KMS-11 (cell line): ENCODE measurements at regions not wholly inside any gene's neighbourhood (a gene's known extent, or its start where the extent isn't known, plus 50 kb on each side); places are given as distances from the start of the nearest gene placed in this dataset.

Experiments
- H2AFZ ChIP-seq: fragments of 200-600 bp; sonication (generic); 2 replicates; pipeline ENCODE4 v1.6.1; 2016; ENCODE audit warnings: antibody characterized with exemption, mixed run types, low read depth
- H3K27ac ChIP-seq: fragments of 200-600 bp; sonication (generic); 2 replicates; pipeline ENCODE4 v1.6.1; 2016; ENCODE audit warnings: mild to moderate bottlenecking, mixed run types
- H3K27me3 ChIP-seq: fragments of 200-600 bp; sonication (generic); 2 replicates; pipeline ENCODE4 v1.6.1; 2017; ENCODE audit warnings: mild to moderate bottlenecking, low read depth, mixed run types, moderate library complexity; ENCODE audit not compliant: insufficient read depth
- H3K36me3 ChIP-seq: fragments of 200-600 bp; sonication (generic); 2 replicates; pipeline ENCODE4 v1.6.1; 2017; ENCODE audit warnings: mild to moderate bottlenecking, mixed run types; ENCODE audit not compliant: insufficient read depth
- H3K4me1 ChIP-seq: fragments of 200-600 bp; sonication (generic); 2 replicates; pipeline ENCODE4 v1.6.1; 2016; ENCODE audit warnings: mild to moderate bottlenecking, low read depth, mixed run types; ENCODE audit not compliant: poor library complexity, severe bottlenecking
- H3K4me2 ChIP-seq: fragments of 200-600 bp; sonication (generic); 2 replicates; pipeline ENCODE4 v1.7.0; 2016; ENCODE audit warnings: mild to moderate bottlenecking, mixed run types
- H3K4me3 ChIP-seq: fragments of 200-600 bp; sonication (generic); IDR thresholded peaks from 2 replicates; pipeline ENCODE4 v1.6.1; 2017; ENCODE audit warnings: low read depth, low read length, mixed read lengths; ENCODE audit not compliant: insufficient read depth
- H3K79me2 ChIP-seq: fragments of 200-600 bp; sonication (generic); 2 replicates; pipeline ENCODE4 v1.6.1; 2016; ENCODE audit warnings: low read depth, mixed run types; ENCODE audit not compliant: insufficient read depth
- H3K9ac ChIP-seq: fragments of 200-600 bp; sonication (generic); 2 replicates; pipeline ENCODE4 v1.6.1; 2016; ENCODE audit warnings: mild to moderate bottlenecking, mixed run types
- H4K20me1 ChIP-seq: fragments of 200-600 bp; sonication (generic); 2 replicates; pipeline ENCODE4 v1.6.1; 2016; ENCODE audit warnings: mild to moderate bottlenecking, mixed run types; ENCODE audit not compliant: insufficient read depth
- TF ChIP-seq, protein P1 (sequence below): fragments of 200-600 bp; sonication (generic); conservative IDR thresholded peaks from 2 replicates; pipeline ENCODE4 v1.6.1; 2017; ENCODE audit warnings: low read depth, mild to moderate bottlenecking, antibody characterized with exemption, low read length, moderate library complexity, mixed read lengths

DNA sequence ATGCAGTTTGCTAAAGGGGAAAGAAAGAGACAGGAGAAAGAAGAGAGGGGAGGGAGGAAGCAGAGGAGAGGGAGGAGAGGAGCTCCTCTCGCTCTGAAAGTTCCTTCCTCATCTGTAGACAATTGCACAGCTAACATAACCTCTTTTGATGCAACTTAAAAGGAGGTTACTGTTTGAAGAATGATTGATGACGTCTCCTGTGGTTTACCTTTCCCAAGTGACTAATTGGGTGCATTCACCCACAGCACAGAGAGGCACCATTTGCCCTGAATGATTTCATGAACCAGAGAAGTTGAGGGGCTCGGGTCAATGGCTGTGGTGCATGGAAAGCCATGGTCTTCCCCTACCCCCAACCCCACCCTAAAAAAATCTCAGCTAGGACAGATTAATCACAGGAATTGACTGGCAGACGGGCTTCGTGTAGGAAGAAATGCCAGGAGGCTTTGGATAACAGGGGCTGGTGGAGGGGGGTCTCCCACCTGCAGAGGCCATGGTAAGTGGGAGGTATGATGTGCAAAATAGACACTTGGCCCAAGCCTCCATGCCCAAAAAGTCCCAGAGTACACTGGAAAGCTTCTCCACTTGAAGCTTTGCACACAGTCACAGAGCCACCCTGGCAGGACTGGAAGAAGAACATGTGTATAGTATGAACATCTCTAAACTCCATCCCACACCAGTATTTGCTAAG lies 213.7 kb downstream of the ANKRD60 start:
- H3K79me2 ChIP-seq: no peaks in the 10 kb centered on the region
- no peak overlapping the region for H3K9ac ChIP-seq
- H3K27ac ChIP-seq: no peak overlapping the region
- no peaks in the 10 kb centered on the region for H3K36me3 ChIP-seq
- H3K4me1 ChIP-seq: no peaks in the 10 kb centered on the region
- no peaks in the 10 kb centered on the region for H4K20me1 ChIP-seq
- H2AFZ ChIP-seq: no peak overlapping the region
- H3K27me3 ChIP-seq: peaks cover 27% of the 10 kb centered on the region; the same call in 1 of the 2 replicates
- no peak overlapping the region for H3K4me3 ChIP-seq
- TF ChIP-seq, protein P1, sequence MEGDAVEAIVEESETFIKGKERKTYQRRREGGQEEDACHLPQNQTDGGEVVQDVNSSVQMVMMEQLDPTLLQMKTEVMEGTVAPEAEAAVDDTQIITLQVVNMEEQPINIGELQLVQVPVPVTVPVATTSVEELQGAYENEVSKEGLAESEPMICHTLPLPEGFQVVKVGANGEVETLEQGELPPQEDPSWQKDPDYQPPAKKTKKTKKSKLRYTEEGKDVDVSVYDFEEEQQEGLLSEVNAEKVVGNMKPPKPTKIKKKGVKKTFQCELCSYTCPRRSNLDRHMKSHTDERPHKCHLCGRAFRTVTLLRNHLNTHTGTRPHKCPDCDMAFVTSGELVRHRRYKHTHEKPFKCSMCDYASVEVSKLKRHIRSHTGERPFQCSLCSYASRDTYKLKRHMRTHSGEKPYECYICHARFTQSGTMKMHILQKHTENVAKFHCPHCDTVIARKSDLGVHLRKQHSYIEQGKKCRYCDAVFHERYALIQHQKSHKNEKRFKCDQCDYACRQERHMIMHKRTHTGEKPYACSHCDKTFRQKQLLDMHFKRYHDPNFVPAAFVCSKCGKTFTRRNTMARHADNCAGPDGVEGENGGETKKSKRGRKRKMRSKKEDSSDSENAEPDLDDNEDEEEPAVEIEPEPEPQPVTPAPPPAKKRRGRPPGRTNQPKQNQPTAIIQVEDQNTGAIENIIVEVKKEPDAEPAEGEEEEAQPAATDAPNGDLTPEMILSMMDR: no peak
- no peak overlapping the region for H3K4me2 ChIP-seq

GRCh38 chr20:58012731-58013510 lies 215.5 kb downstream of the ANKRD60 start:
- no peak overlapping the region for H3K4me2 ChIP-seq
- H3K4me3 ChIP-seq: no peak overlapping the region
- H3K4me1 ChIP-seq: no peaks in the 10 kb centered on the region
- no peaks in the 10 kb centered on the region for H3K36me3 ChIP-seq
- no peak overlapping the region for H2AFZ ChIP-seq
- H3K27me3 ChIP-seq: peaks cover 26% of the 10 kb centered on the region; the same call in 1 of the 2 replicates
- H3K9ac ChIP-seq: no peak overlapping the region
- no peaks in the 10 kb centered on the region for H3K79me2 ChIP-seq
- H3K27ac ChIP-seq: no peak overlapping the region
- TF ChIP-seq, protein P1: no peak
- H4K20me1 ChIP-seq: no peaks in the 10 kb centered on the region

DNA sequence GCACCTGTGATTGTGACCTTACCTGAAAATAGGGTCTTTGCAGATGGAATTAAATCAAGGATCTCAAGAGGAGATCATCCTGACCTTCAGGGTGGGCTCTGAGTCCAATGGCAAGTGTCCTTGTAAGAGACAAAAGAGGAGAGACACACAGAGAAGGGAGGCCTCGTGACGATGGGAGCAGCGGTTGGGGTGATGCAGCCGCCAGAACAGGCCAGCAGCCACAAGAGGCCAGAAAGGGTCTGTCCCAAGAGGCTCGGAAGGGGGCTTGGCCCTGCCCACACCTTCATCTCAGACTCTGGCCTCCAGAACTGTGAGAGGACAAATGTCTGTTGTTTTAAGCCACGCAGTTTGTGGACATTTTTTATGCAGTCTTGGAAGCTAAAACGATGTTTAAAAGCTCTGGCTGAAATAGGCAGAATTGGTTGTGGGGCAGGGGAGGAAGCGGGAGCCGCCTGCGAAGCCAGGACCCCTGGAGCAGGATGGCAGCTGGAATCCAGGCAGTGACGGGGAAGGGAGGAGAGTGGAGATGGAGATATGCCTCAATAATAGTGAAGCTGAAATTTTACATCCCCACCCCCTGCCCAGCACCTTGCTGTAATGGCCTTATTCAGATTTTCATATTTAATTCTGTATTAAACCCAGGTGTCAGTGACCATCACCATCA lies 216.4 kb downstream of the ANKRD60 start:
- no peaks in the 10 kb centered on the region for H4K20me1 ChIP-seq
- no peaks in the 10 kb centered on the region for H3K4me1 ChIP-seq
- H3K79me2 ChIP-seq: no peaks in the 10 kb centered on the region
- no peak overlapping the region for H3K9ac ChIP-seq
- H3K4me2 ChIP-seq: no peak overlapping the region
- TF ChIP-seq, protein P1: no peak
- no peak overlapping the region for H2AFZ ChIP-seq
- no peaks in the 10 kb centered on the region for H3K36me3 ChIP-seq
- H3K27me3 ChIP-seq: peaks cover 30% of the 10 kb centered on the region; the same call in 1 of the 2 replicates
- no peak overlapping the region for H3K4me3 ChIP-seq
- no peak overlapping the region for H3K27ac ChIP-seq

GRCh38 chr20:58011106-58011946 lies 217.1 kb downstream of the ANKRD60 start:
- TF ChIP-seq, protein P1: no peak
- H3K4me1 ChIP-seq: no peaks in the 10 kb centered on the region
- H4K20me1 ChIP-seq: no peaks in the 10 kb centered on the region
- no peak overlapping the region for H3K4me2 ChIP-seq
- peaks cover 26% of the 10 kb centered on the region; the same call in 1 of the 2 replicates for H3K27me3 ChIP-seq
- H3K36me3 ChIP-seq: no peaks in the 10 kb centered on the region
- H3K79me2 ChIP-seq: no peaks in the 10 kb centered on the region
- H3K4me3 ChIP-seq: no peak overlapping the region
- H3K27ac ChIP-seq: no peak overlapping the region
- H3K9ac ChIP-seq: no peak overlapping the region
- H2AFZ ChIP-seq: no peak overlapping the region
